ENCODE measurements at regions not wholly inside any gene's neighbourhood (a gene's known extent, or its start where the extent isn't known, plus 50 kb on each side); places are given as distances from the start of the nearest gene placed in this dataset.

DNA sequence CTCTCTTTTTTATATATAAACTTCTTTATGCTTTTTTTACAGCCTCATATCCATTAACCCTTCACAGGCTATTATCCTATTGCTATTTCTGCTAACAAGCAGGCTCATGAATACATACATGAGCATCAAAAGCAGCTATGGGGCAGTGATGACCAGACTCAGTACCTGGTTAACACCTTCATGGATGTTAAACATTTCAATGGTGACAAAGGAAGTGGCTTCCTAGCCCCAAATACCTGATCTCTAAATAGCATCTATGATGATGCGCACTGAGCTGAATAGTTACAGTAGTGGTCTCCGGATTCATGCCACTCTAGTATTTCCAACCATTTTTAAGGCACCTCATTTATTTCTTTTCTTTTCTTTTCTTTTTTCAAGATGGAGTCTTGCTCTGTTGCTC, 101.1 kb downstream of the TM2D1 start (continued):
- TF ChIP-seq, protein P1, sequence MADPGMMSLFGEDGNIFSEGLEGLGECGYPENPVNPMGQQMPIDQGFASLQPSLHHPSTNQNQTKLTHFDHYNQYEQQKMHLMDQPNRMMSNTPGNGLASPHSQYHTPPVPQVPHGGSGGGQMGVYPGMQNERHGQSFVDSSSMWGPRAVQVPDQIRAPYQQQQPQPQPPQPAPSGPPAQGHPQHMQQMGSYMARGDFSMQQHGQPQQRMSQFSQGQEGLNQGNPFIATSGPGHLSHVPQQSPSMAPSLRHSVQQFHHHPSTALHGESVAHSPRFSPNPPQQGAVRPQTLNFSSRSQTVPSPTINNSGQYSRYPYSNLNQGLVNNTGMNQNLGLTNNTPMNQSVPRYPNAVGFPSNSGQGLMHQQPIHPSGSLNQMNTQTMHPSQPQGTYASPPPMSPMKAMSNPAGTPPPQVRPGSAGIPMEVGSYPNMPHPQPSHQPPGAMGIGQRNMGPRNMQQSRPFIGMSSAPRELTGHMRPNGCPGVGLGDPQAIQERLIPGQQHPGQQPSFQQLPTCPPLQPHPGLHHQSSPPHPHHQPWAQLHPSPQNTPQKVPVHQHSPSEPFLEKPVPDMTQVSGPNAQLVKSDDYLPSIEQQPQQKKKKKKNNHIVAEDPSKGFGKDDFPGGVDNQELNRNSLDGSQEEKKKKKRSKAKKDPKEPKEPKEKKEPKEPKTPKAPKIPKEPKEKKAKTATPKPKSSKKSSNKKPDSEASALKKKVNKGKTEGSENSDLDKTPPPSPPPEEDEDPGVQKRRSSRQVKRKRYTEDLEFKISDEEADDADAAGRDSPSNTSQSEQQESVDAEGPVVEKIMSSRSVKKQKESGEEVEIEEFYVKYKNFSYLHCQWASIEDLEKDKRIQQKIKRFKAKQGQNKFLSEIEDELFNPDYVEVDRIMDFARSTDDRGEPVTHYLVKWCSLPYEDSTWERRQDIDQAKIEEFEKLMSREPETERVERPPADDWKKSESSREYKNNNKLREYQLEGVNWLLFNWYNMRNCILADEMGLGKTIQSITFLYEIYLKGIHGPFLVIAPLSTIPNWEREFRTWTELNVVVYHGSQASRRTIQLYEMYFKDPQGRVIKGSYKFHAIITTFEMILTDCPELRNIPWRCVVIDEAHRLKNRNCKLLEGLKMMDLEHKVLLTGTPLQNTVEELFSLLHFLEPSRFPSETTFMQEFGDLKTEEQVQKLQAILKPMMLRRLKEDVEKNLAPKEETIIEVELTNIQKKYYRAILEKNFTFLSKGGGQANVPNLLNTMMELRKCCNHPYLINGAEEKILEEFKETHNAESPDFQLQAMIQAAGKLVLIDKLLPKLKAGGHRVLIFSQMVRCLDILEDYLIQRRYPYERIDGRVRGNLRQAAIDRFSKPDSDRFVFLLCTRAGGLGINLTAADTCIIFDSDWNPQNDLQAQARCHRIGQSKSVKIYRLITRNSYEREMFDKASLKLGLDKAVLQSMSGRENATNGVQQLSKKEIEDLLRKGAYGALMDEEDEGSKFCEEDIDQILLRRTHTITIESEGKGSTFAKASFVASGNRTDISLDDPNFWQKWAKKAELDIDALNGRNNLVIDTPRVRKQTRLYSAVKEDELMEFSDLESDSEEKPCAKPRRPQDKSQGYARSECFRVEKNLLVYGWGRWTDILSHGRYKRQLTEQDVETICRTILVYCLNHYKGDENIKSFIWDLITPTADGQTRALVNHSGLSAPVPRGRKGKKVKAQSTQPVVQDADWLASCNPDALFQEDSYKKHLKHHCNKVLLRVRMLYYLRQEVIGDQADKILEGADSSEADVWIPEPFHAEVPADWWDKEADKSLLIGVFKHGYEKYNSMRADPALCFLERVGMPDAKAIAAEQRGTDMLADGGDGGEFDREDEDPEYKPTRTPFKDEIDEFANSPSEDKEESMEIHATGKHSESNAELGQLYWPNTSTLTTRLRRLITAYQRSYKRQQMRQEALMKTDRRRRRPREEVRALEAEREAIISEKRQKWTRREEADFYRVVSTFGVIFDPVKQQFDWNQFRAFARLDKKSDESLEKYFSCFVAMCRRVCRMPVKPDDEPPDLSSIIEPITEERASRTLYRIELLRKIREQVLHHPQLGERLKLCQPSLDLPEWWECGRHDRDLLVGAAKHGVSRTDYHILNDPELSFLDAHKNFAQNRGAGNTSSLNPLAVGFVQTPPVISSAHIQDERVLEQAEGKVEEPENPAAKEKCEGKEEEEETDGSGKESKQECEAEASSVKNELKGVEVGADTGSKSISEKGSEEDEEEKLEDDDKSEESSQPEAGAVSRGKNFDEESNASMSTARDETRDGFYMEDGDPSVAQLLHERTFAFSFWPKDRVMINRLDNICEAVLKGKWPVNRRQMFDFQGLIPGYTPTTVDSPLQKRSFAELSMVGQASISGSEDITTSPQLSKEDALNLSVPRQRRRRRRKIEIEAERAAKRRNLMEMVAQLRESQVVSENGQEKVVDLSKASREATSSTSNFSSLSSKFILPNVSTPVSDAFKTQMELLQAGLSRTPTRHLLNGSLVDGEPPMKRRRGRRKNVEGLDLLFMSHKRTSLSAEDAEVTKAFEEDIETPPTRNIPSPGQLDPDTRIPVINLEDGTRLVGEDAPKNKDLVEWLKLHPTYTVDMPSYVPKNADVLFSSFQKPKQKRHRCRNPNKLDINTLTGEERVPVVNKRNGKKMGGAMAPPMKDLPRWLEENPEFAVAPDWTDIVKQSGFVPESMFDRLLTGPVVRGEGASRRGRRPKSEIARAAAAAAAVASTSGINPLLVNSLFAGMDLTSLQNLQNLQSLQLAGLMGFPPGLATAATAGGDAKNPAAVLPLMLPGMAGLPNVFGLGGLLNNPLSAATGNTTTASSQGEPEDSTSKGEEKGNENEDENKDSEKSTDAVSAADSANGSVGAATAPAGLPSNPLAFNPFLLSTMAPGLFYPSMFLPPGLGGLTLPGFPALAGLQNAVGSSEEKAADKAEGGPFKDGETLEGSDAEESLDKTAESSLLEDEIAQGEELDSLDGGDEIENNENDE (IDR thresholded peaks at IDR 0.05; ENCODE audit: insufficient replicate concordance, low read length): no peak
- no peak for TF ChIP-seq NRF1 (IDR thresholded peaks at IDR 0.05; ENCODE audit: low read depth, low read length)
- no peak for TF ChIP-seq YY1 (IDR thresholded peaks at IDR 0.05; ENCODE audit: low read depth, low read length)
- TF ChIP-seq TEAD4 (IDR thresholded peaks at IDR 0.05; ENCODE audit: low read depth, low read length): no peak
- TF ChIP-seq NANOG (IDR thresholded peaks at IDR 0.05; ENCODE audit: insufficient read depth, low read depth, low read length, poor library complexity, severe bottlenecking): no peak
- TF ChIP-seq BCL11A (IDR thresholded peaks at IDR 0.05; ENCODE audit: low read depth in 2 of 2, low read length in 2 of 2): no peak
- no peak for TF ChIP-seq KDM4A (IDR thresholded peaks at IDR 0.05; ENCODE audit: low read depth, low read length, severe bottlenecking)
- TF ChIP-seq, protein P2, sequence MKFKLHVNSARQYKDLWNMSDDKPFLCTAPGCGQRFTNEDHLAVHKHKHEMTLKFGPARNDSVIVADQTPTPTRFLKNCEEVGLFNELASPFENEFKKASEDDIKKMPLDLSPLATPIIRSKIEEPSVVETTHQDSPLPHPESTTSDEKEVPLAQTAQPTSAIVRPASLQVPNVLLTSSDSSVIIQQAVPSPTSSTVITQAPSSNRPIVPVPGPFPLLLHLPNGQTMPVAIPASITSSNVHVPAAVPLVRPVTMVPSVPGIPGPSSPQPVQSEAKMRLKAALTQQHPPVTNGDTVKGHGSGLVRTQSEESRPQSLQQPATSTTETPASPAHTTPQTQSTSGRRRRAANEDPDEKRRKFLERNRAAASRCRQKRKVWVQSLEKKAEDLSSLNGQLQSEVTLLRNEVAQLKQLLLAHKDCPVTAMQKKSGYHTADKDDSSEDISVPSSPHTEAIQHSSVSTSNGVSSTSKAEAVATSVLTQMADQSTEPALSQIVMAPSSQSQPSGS (IDR thresholded peaks at IDR 0.05; ENCODE audit: low read length): no peak
- no peak for TF ChIP-seq FOSL1 (IDR thresholded peaks at IDR 0.05; ENCODE audit: insufficient read depth, low read depth, low read length)
- no peak for TF ChIP-seq SAP30 (IDR thresholded peaks at IDR 0.05; ENCODE audit: insufficient read depth, insufficient replicate concordance, low read length)
